HAP-1 (cell line): ENCODE measurements at regions not wholly inside any gene's neighbourhood (a gene's known extent, or its start where the extent isn't known, plus 50 kb on each side); places are given as distances from the start of the nearest gene placed in this dataset.
"Not testable (repeated sequence)": the region's sequence is repeated elsewhere in the genome, so short reads cannot be mapped to it uniquely, and the experiment has no call there.

ENCODE experiments used
- DNase-seq, 2 experiments: peaks; one replicate each; pipeline ENCODE4 v3.0.0-alpha.2; 2016 to 2020; ENCODE audit warnings: low spot score in 2 of 2
- H3K27me3 ChIP-seq: fragments of 250-450 bp; sonication (Bioruptor Pico); 2 replicates; pipeline ENCODE4 v1.5.1; 2020; ENCODE audit warnings: low read depth, mild to moderate bottlenecking, moderate library complexity
- H3K36me3 ChIP-seq: fragments of 250-450 bp; sonication (Bioruptor Pico); replicated peaks from 2 replicates; pipeline ENCODE4 v1.5.1; 2020; ENCODE audit warnings: mild to moderate bottlenecking
- H3K4me1 ChIP-seq: fragments of 250-450 bp; sonication (Bioruptor Pico); 2 replicates; pipeline ENCODE4 v1.5.1; 2020; ENCODE audit warnings: mild to moderate bottlenecking
- H3K4me3 ChIP-seq: fragments of 250-450 bp; sonication (Bioruptor Pico); 2 replicates; pipeline ENCODE4 v1.5.1; 2020; ENCODE audit warnings: mild to moderate bottlenecking, moderate library complexity
- H3K9me3 ChIP-seq: fragments of 250-450 bp; sonication (Bioruptor Pico); 2 replicates; pipeline ENCODE4 v1.5.1; 2020; ENCODE audit warnings: mild to moderate bottlenecking, moderate library complexity
- in situ Hi-C: fragments of 300-500 bp; cut with MboI; formaldehyde crosslinking; loops from 3 replicates; pipeline ENCODE4 v1.14.3; 2020; ENCODE audit warnings: low sequenced_read_pairs, inconsistent platforms, mixed read lengths

DNA sequence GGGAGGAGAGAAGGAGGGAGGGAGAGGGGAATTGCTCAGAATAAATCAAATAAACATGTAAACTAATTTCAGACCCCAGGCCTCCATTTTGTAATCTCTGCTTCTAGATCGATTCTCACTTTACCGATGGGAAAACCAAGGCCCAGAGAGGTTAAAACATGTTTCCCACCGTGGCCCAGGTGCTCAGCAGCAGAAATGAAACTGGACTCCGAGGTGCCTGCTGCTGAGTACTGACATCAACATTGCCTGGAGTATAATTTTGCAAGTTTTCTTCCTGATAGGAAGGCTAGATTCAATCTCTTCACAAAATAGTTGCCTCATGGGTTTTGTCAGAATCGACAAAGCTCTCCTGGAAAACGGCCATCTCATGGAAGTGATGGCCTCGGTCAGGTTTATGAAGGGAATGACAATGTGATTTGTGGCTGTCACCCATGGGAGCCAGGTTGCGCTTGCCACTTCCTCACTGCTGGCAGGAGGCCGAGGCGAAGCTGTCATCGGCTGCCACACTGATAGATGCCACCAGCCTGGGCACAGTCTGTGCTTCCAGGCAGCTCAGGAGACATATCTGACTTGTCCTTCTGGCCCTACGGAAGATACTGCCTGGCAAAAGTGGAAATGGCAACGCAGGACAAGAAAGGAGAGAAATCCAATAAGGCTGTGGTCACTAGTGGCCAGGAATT is 133.1 kb upstream of the LRRN1 start:
- H3K4me1 ChIP-seq, result no peaks in the 10 kb centered on the region
- no peak for DNase-seq
- no peaks in the 10 kb centered on the region for H3K27me3 ChIP-seq
- H3K4me3 ChIP-seq, result no peak overlapping the region
- in situ Hi-C loops, result no loop called here
- no peaks in the 10 kb centered on the region for H3K36me3 ChIP-seq
- no peaks in the 10 kb centered on the region; the same call in 1 of the 2 replicates for H3K9me3 ChIP-seq

DNA sequence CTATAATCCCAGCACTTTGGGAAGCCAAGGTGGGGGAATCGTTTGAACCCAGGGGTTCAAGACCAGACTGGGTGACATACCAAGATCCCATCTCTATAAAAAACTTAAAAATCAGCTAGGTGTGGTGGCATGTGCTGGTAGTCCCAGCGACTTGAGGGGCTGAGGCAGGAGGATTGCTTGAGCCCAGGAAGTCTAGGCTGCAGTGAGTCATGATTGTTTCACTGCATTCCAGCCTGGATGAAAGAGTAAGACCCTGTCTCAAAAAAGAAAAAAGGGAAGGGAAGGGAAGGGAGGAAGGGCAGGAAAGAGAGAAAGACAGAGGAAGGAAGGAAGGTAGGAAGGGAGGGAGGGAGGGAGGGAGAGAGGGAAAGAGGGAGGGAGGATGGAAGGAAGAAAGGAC is 133.7 kb upstream of the LRRN1 start:
- Histone ChIP-seq H3K9me3 (no peaks in the 10 kb centered on the region; the same call in 1 of the 2 replicates), H3K4me1 (no peaks in the 10 kb centered on the region), H3K4me3 (no peak overlapping the region), H3K36me3 (no peaks in the 10 kb centered on the region), H3K27me3 (no peaks in the 10 kb centered on the region)
- DNase-seq, result no peak
- in situ Hi-C loops, result no loop called here

- H3K4me3 ChIP-seq, result no peak overlapping the region
- no peaks in the 10 kb centered on the region; the same call in 1 of the 2 replicates for H3K9me3 ChIP-seq
- no peaks in the 10 kb centered on the region for H3K36me3 ChIP-seq
- no peaks in the 10 kb centered on the region for H3K27me3 ChIP-seq
- H3K4me1 ChIP-seq, result no peaks in the 10 kb centered on the region
- no peak for DNase-seq
- in situ Hi-C loops, result no loop called here
These were observed 134.3 kb upstream of the LRRN1 start for GRCh38 chr3:3664935-3665334.

DNA sequence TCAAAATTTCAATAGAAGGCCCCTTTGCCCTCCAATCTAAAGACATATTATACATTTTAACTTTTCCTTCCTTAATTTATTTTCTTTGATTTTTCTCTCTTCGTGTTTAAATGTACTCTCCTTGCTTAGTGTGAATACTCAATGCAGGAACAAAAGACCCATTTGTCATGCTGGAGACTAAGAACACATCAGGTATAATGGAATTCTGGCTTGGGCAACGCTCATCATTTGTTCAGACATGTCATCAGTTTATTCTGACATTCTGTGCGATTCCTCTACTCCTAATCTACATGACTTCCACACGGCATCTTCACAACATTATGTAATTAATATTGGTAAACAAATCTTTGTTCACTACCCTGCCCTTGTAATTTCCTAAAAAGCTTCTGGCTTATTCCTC is 136.6 kb upstream of the LRRN1 start:
- Histone ChIP-seq H3K36me3 (no peaks in the 10 kb centered on the region), H3K27me3 (no peaks in the 10 kb centered on the region), H3K9me3 (no peaks in the 10 kb centered on the region), H3K4me1 (no peaks in the 10 kb centered on the region), H3K4me3 (no peak overlapping the region)
- in situ Hi-C loops, result no loop called here
- no peak for DNase-seq

GRCh38 chr3:3654916-3655315 is 144.3 kb upstream of the LRRN1 start:
- no peak for DNase-seq
- Histone ChIP-seq H3K4me3 (no peak overlapping the region), H3K27me3 (no peaks in the 10 kb centered on the region), H3K36me3 (no peaks in the 10 kb centered on the region), H3K9me3 (no peaks in the 10 kb centered on the region), H3K4me1 (no peaks in the 10 kb centered on the region)
- in situ Hi-C loops, result no loop called here

DNA sequence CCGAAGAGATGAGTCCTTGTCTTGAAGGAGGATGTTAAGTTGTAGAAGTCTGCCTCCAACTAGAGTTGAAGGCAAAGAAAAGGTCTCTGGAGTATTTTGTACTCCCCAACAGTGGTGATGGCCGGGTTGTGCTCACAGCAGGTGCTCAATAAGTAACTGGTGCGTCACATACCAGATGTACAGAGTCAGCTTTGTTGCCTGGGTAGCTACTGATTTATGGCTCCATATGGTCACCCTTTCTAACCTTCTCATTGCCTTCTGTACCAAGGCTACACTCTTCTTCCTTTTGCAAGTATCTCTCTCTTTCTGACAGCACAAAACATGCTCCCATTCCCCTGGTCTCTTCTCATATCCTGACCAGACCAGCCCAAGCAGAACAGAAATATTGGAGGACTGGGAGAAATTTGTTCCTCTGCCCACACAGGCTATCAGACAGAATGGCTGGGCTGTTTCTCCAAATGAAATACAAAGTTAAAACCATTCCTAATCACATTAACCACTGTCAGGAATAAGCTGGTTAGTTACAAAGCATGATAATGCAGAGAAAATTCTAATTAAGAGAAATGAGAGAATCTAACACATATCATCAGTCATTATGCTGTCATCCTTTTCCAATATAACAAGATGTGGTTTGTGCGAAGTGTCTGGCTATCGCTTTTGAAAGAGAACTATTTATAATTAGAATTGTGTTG is 150.1 kb upstream of the LRRN1 start:
- Histone ChIP-seq H3K4me1 (no peaks in the 10 kb centered on the region), H3K27me3 (no peaks in the 10 kb centered on the region), H3K4me3 (no peak overlapping the region), H3K9me3 (no peaks in the 10 kb centered on the region), H3K36me3 (no peaks in the 10 kb centered on the region)
- in situ Hi-C loops, result no loop called here
- DNase-seq, result no peak

DNA sequence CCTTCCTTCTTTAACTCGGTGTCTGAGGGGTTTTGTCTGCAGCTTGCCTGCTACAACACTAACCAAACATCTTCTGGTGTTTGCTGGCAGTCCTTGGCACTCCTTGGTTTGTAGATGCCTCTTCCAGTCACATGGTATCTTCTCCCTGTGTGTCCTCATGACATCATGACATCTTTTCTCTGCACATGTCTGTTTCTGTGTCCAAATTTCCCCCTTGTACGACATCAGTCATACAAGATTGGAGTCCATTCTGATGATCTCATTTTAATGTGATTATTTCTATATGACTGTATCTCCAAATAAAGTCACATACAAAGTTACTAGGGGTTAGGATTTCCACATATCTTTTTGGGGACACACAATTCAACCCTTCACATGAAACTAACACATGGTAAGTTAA is 152.3 kb upstream of the LRRN1 start:
- H3K9me3 ChIP-seq, result no peaks in the 10 kb centered on the region
- no peaks in the 10 kb centered on the region for H3K36me3 ChIP-seq
- no peaks in the 10 kb centered on the region for H3K4me1 ChIP-seq
- in situ Hi-C loops, result no loop called here
- no peak overlapping the region for H3K4me3 ChIP-seq
- no peaks in the 10 kb centered on the region for H3K27me3 ChIP-seq
- no peak for DNase-seq

DNA sequence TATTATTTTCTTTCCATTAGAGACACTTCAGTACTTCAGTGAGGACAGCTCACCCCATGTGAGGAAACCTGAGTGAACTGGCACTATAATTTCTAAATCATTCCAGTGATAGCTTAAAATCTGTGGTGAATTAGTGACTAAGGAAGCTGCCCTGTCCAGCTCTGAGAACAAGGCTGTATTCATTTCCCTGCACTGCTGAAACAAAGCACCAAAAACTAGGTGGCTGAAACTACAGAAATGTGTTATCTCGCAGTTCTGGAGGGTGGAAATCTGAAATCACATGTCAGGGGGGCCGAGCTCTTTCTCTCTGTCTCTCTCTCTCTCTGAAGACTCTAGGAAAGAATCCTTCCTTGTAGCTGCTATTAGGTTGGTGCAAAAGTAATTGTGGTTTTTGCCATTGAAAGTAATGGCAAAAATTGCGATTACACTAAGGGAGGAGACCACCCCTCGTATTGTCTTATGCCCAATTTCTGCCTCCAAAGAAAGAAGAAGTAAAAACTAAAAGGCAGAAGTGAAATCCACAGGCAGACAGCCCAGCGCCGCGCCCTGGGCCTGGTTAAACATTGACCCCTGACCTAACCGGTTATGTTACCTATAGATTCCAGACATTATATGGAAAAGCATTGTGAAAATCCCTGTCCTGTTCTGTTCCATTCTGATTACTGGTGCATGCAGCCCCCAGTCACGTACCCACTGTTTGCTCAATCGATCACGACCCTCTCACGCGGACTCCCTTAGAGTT is 153.0 kb upstream of the LRRN1 start:
- H3K27me3 ChIP-seq, DNase-seq, H3K4me1 ChIP-seq, H3K9me3 ChIP-seq, H3K4me3 ChIP-seq, H3K36me3 ChIP-seq, in situ Hi-C loops: not testable (repeated sequence)

DNA sequence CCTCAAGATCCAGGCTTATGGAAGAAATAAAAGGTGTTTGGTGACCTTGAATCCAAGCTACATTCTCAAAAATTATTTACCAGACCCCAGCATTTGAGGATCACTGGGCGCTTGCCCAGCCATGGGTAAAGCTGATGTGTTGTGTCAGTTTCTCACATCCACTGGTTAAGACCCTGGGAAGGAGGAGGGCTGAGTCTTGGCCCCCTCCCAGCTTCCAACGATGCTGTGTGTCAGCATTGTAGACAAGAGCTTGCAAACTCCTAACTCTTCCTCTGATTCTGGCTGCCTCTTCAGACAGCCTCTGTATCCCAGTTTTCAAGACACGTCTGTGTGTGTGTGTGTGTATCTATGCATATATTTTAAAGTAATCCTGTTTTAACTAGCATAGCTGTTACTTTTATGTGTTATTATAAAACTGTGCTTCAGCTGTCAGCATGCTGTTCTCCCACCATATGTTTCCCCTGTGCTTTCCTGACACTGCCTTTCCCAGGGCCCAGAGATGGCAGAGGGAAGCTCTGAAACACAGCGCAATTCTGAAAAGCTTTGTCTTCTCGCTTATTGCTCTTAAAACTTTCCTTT is 157.3 kb upstream of the LRRN1 start:
- in situ Hi-C loops, result no loop called here
- DNase-seq, result no peak

DNA sequence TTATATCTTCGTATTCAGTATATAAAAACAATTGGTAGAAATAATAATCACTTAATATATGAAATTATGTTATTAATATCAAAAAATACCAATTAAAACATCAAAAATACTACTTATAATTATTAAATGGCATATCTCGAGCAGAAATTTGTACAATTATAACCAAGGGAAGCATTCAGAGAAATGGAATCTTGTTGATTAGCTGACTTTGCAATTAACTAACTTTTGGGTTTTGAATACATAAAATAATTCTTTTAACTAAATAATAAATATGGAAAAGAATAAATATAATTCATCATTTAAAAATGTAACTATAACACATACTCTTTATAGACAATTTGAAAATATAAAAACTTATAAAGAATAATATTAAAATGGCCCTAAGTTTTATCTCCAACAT is 160.2 kb upstream of the LRRN1 start:
- DNase-seq, result no peak
- in situ Hi-C loops, result no loop called here

More for the DNA sequence above, 157.3 kb upstream of the LRRN1 start:
- no peaks in the 10 kb centered on the region for H3K27me3 ChIP-seq
- H3K4me3 ChIP-seq, result no peak overlapping the region
- no peaks in the 10 kb centered on the region for H3K9me3 ChIP-seq
- H3K36me3 ChIP-seq, result no peaks in the 10 kb centered on the region
- no peaks in the 10 kb centered on the region for H3K4me1 ChIP-seq

DNA sequence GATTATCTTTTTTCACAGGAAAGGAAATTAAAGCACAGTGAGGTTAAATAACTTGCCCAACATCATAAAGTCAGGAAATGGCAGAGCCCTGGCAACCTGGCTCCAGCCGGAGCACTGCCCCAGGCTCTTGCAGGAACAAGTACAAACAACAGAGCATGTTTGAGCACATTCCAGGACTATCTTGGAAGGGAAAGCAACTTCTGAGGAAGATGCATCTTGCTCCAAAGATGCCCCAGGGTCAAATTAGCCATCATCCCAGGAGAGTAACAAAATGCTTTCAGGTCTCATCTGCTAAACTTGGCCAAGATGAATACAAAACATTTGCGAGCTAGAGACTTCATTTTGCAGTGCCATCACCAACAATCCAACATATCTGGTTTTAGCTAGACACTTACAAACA is 162.4 kb upstream of the LRRN1 start:
- H3K4me1 ChIP-seq, result no peaks in the 10 kb centered on the region
- H3K27me3 ChIP-seq, result no peaks in the 10 kb centered on the region
- no peaks in the 10 kb centered on the region for H3K36me3 ChIP-seq
- H3K9me3 ChIP-seq, result no peaks in the 10 kb centered on the region
- no peak overlapping the region for H3K4me3 ChIP-seq
- DNase-seq, result no peak
- in situ Hi-C loops, result no loop called here

More for the DNA sequence above, 160.2 kb upstream of the LRRN1 start:
- no peaks in the 10 kb centered on the region for H3K9me3 ChIP-seq
- H3K36me3 ChIP-seq, result no peaks in the 10 kb centered on the region
- no peak overlapping the region for H3K4me3 ChIP-seq
- H3K4me1 ChIP-seq, result no peaks in the 10 kb centered on the region
- H3K27me3 ChIP-seq, result no peaks in the 10 kb centered on the region

DNA sequence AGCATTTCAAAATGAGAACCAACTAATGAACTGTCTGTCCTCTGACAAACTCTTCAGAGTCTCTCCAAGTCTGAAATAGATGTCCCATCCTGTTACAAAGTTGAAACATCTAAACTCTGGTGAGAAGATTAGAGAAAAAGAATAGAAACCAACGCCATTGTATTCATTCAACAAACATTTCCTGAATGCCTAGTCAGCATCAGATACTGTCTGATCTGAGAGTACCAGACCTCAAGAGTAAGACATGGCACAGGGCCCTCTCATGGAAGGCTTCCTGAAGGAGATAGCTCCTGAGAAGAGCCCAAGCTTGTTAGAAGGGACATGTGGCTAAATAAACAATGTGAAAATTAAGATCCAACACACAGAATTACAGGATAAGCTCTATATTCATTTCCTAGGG is 164.1 kb upstream of the LRRN1 start:
- H3K36me3 ChIP-seq, result no peaks in the 10 kb centered on the region
- no peak overlapping the region for H3K4me3 ChIP-seq
- H3K9me3 ChIP-seq, result no peaks in the 10 kb centered on the region
- DNase-seq, result no peak
- no peaks in the 10 kb centered on the region for H3K27me3 ChIP-seq
- in situ Hi-C loops, result no loop called here
- H3K4me1 ChIP-seq, result no peaks in the 10 kb centered on the region

DNA sequence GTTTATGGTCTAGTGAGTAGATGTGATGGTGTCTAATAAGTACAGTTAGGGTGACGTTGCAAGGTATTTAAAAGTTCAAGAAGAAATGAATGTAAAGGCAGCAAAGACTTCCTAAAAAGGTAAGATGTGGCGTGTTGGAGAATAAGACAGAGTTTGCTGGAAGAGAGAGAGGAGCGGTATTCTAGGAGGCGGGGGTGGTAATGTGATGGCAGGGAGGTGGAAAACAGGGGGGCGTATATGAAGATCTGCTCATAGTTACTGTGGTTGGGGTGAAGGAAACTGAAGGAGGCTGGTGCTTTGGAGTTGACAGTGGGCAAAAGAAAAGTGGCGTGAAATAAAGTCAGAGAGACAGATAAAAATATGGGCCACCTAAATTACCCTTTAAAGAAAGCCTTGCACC is 164.9 kb upstream of the LRRN1 start:
- Histone ChIP-seq H3K4me3 (no peak overlapping the region), H3K4me1 (no peaks in the 10 kb centered on the region), H3K36me3 (no peaks in the 10 kb centered on the region), H3K9me3 (no peaks in the 10 kb centered on the region), H3K27me3 (no peaks in the 10 kb centered on the region)
- in situ Hi-C loops, result no loop called here
- no peak for DNase-seq

DNA sequence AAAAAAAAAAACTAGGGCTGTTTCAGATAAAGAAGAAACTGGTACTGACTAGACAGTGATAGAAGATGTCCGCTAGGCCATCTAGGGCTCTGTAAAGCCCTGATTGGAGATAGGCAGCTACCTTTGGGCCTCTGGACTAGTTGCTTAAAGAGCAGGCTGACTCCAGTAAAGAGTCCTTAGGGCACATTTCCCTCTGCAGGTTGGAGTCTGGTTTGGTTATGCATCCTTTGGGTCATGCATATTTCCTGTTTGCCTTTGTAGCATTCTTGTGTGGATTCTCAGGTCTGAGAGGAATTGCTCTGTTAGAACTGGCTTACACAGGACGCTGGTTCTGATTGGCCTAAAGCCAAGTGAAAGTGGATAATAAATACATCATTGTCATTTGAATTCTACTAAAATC is 165.5 kb upstream of the LRRN1 start:
- no peaks in the 10 kb centered on the region for H3K27me3 ChIP-seq
- no peaks in the 10 kb centered on the region for H3K9me3 ChIP-seq
- no peaks in the 10 kb centered on the region for H3K36me3 ChIP-seq
- no peak overlapping the region for H3K4me3 ChIP-seq
- no peak for DNase-seq
- in situ Hi-C loops, result no loop called here
- no peaks in the 10 kb centered on the region for H3K4me1 ChIP-seq
